Hepatocyte (in vitro differentiated cells): ENCODE measurements at regions not wholly inside any gene's neighbourhood (a gene's known extent, or its start where the extent isn't known, plus 50 kb on each side); places are given as distances from the start of the nearest gene placed in this dataset.

Source experiments
- DNase-seq: peaks from one replicate; pipeline ENCODE4 v3.0.0-alpha.2; 2016; ENCODE audit warnings: low spot score
- H2AFZ ChIP-seq: fragments of 200-600 bp; sonication (generic); 2 replicates; pipeline ENCODE4 v1.6.0; 2016; ENCODE audit warnings: antibody characterized with exemption, mild to moderate bottlenecking
- H3K27ac ChIP-seq: fragments of 200-600 bp; sonication (generic); 2 replicates; pipeline ENCODE4 v1.5.1; 2016; ENCODE audit warnings: mild to moderate bottlenecking
- H3K27me3 ChIP-seq: fragments of 200-600 bp; sonication (generic); 2 replicates; pipeline ENCODE4 v1.6.1; 2016
- H3K36me3 ChIP-seq: fragments of 200-600 bp; sonication (generic); replicated peaks from 2 replicates; pipeline ENCODE4 v1.5.1; 2016; ENCODE audit warnings: low read depth; ENCODE audit not compliant: insufficient read depth
- H3K4me1 ChIP-seq: fragments of 200-600 bp; sonication (generic); 2 replicates; pipeline ENCODE4 v1.5.1; 2016; ENCODE audit warnings: mild to moderate bottlenecking, moderate library complexity; ENCODE audit not compliant: insufficient read depth
- H3K4me2 ChIP-seq: fragments of 200-600 bp; sonication (generic); 2 replicates; pipeline ENCODE4 v1.6.0; 2016
- H3K4me3 ChIP-seq: fragments of 200-600 bp; sonication (generic); 2 replicates; pipeline ENCODE4 v1.5.1; 2016; ENCODE audit warnings: mild to moderate bottlenecking
- H3K79me2 ChIP-seq: fragments of 200-600 bp; sonication (generic); 2 replicates; pipeline ENCODE4 v1.6.0; 2017; ENCODE audit warnings: mild to moderate bottlenecking
- H3K9me2 ChIP-seq: fragments of 200-600 bp; sonication (generic); replicated peaks from 2 replicates; pipeline ENCODE4 v1.6.0; 2017; ENCODE audit warnings: mild to moderate bottlenecking; ENCODE audit not compliant: insufficient read depth
- H3K9me3 ChIP-seq: fragments of 200-600 bp; sonication (generic); 2 replicates; pipeline ENCODE4 v1.5.1; 2016; ENCODE audit warnings: low read depth, mild to moderate bottlenecking
- H4K20me1 ChIP-seq: fragments of 200-600 bp; sonication (generic); 2 replicates; pipeline ENCODE4 v1.6.0; 2016; ENCODE audit warnings: mild to moderate bottlenecking; ENCODE audit not compliant: insufficient read depth, poor library complexity, severe bottlenecking
- EZH2 ChIP-seq: fragments of 200-600 bp; sonication (generic); IDR thresholded peaks from 2 replicates; pipeline ENCODE4 v1.6.1; 2016; ENCODE audit warnings: antibody characterized with exemption, mild to moderate bottlenecking, borderline replicate concordance
- EZH2phosphoT487 ChIP-seq: fragments of 200-600 bp; sonication (generic); IDR thresholded peaks from one replicate; pipeline ENCODE4 v1.6.1; 2018; ENCODE audit warnings: antibody characterized with exemption, mild to moderate bottlenecking, low read depth, moderate library complexity; ENCODE audit not compliant: unreplicated experiment, severe bottlenecking
- WGBS: methylation state at CpG from one replicate; pipeline ENCODE4 v1.1.6; 2016; ENCODE audit warnings: low lambda C conversion rate; ENCODE audit errors: missing lambda C conversion rate; 5-methylcytosine and 5-hydroxymethylcytosine counted together
- TF ChIP-seq, protein P1 (sequence below): fragments of 200-600 bp; sonication (generic); IDR thresholded peaks from 2 replicates; pipeline ENCODE4 v1.5.1; 2016; ENCODE audit warnings: antibody characterized with exemption, mild to moderate bottlenecking; ENCODE audit not compliant: poor library complexity

- 26% methylated on average over 7 of the region's 7 CpGs for WGBS
- DNase-seq: peak; percentile 25
- no peaks in the 10 kb centered on the region for H3K36me3 ChIP-seq
- H3K27me3 ChIP-seq: no peaks in the 10 kb centered on the region
- H4K20me1 ChIP-seq: no peaks in the 10 kb centered on the region
- peak overlapping the region; percentile 36 for H3K4me2 ChIP-seq
- no peaks in the 10 kb centered on the region for H3K9me2 ChIP-seq
- no peaks in the 10 kb centered on the region for H3K9me3 ChIP-seq
- H3K79me2 ChIP-seq: no peaks in the 10 kb centered on the region
- H3K4me3 ChIP-seq: no peak overlapping the region
- H3K4me1 ChIP-seq: no peaks in the 10 kb centered on the region
- no peak overlapping the region for H3K27ac ChIP-seq
- TF ChIP-seq EZH2: no peak
- H2AFZ ChIP-seq: no peak overlapping the region
These were observed 779.1 kb downstream of the NR2F1-AS1 start for GRCh38 chr5:92801911-92802310.

DNA sequence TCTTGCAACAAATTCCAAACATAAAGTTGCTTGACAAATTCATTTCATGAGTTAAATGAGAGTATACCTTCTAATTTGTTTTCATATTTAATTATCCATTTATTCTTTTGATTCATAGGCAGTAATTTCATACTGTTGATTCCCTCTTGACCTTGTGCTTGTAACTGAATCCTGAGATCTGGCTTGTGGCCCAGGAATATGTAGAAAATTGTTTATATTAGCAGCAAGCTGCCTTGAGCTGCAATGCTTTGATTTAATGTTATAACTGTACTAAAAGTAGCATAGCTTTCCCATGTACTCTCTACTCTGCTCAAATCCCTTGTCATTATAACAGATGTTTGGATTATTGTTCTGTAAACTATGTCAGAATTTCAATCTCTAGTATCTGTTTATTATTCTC lies 780.7 kb downstream of the NR2F1-AS1 start:
- Histone ChIP-seq H3K27ac (no peak overlapping the region), H3K9me2 (no peaks in the 10 kb centered on the region), H2AFZ (no peak overlapping the region), H3K79me2 (no peaks in the 10 kb centered on the region), H3K27me3 (no peaks in the 10 kb centered on the region), H3K4me1 (no peaks in the 10 kb centered on the region), H4K20me1 (no peaks in the 10 kb centered on the region), H3K36me3 (no peaks in the 10 kb centered on the region), H3K9me3 (no peaks in the 10 kb centered on the region), H3K4me2 (no peak overlapping the region), H3K4me3 (no peak overlapping the region)
- no peak for DNase-seq
- TF ChIP-seq EZH2phosphoT487 (no peak), EZH2 (no peak)
- TF ChIP-seq, protein P1, sequence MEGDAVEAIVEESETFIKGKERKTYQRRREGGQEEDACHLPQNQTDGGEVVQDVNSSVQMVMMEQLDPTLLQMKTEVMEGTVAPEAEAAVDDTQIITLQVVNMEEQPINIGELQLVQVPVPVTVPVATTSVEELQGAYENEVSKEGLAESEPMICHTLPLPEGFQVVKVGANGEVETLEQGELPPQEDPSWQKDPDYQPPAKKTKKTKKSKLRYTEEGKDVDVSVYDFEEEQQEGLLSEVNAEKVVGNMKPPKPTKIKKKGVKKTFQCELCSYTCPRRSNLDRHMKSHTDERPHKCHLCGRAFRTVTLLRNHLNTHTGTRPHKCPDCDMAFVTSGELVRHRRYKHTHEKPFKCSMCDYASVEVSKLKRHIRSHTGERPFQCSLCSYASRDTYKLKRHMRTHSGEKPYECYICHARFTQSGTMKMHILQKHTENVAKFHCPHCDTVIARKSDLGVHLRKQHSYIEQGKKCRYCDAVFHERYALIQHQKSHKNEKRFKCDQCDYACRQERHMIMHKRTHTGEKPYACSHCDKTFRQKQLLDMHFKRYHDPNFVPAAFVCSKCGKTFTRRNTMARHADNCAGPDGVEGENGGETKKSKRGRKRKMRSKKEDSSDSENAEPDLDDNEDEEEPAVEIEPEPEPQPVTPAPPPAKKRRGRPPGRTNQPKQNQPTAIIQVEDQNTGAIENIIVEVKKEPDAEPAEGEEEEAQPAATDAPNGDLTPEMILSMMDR: no peak

GRCh38 chr5:92795633-92796032 lies 785.4 kb downstream of the NR2F1-AS1 start:
- Histone ChIP-seq H3K79me2 (no peaks in the 10 kb centered on the region), H3K27me3 (no peaks in the 10 kb centered on the region), H2AFZ (no peak overlapping the region), H3K4me2 (no peak overlapping the region), H3K4me3 (no peak overlapping the region), H3K9me2 (no peaks in the 10 kb centered on the region), H3K36me3 (no peaks in the 10 kb centered on the region), H3K9me3 (no peaks in the 10 kb centered on the region), H4K20me1 (no peaks in the 10 kb centered on the region), H3K27ac (no peak overlapping the region), H3K4me1 (no peaks in the 10 kb centered on the region)
- DNase-seq: no peak
- WGBS: 93% methylated on average over 3 of the region's 3 CpGs
- TF ChIP-seq, protein P1: no peak
- TF ChIP-seq EZH2 (no peak), EZH2phosphoT487 (no peak)

DNA sequence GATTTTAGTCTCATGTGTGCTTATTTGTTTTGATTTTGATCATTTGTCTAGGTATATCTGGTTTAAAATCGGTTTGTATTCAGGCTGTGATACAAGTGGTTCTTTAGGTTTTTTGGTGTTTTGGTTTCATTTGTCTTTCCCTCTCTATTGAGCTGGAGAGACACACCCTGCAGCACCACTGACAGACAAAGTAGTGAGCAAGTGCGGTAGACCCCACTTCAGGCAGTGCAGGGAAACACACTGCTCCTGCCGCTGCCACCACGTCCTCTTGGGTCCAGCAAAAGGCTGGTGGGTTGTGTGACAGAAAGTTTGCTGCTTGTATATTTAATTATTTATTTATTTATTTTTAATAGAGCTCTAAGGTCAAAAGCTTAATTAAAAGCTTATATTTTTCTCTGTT lies 801.0 kb downstream of the NR2F1-AS1 start:
- H3K79me2 ChIP-seq: no peaks in the 10 kb centered on the region
- peaks cover 20% of the 10 kb centered on the region for H3K4me1 ChIP-seq
- H3K4me2 ChIP-seq: no peak overlapping the region
- no peak overlapping the region for H3K27ac ChIP-seq
- no peak for DNase-seq
- no peaks in the 10 kb centered on the region for H3K27me3 ChIP-seq
- no peaks in the 10 kb centered on the region for H3K9me3 ChIP-seq
- no peak for TF ChIP-seq EZH2phosphoT487
- TF ChIP-seq, protein P1: no peak
- no peak for TF ChIP-seq EZH2
- H3K4me3 ChIP-seq: no peak overlapping the region
- H3K9me2 ChIP-seq: no peaks in the 10 kb centered on the region
- H3K36me3 ChIP-seq: no peaks in the 10 kb centered on the region
- H4K20me1 ChIP-seq: no peaks in the 10 kb centered on the region
- WGBS: 79% methylated on average over 4 of the region's 4 CpGs
- no peak overlapping the region for H2AFZ ChIP-seq
